Middle frontal gyrus (tissue), 1 donor: ENCODE measurements at regions not wholly inside any gene's neighbourhood (a gene's known extent, or its start where the extent isn't known, plus 50 kb on each side); places are given as distances from the start of the nearest gene placed in this dataset.

ENCODE experiments used
- DNase-seq: peaks from one replicate; pipeline ENCODE4 v3.0.0-alpha.2; 2015; ENCODE audit warnings: low spot score; ENCODE audit errors: extremely low spot score

DNA sequence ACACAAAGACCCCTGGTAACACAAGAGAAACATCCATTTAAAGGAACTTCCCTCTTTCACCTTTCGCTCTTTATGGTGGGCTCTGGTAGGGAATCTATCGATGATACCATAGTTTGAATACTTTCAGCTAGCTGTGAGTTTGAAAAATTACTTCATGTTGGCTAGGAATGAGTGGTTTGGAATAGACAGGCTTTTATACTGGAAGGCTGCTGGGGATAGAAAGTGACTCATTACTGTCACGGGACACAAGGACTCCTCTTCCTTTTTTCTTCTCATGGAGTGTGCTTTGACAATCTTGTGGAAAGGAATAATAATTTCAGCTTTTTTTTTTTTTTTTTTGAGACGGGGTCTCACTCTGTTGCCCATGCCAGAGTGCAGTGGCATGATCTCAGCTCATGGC is 76.9 kb downstream of the CYB561 start:
- DNase-seq: no peak

GRCh38 chr17:63370696-63371095 is 75.4 kb downstream of the CYB561 start:
- no peak for DNase-seq

DNA sequence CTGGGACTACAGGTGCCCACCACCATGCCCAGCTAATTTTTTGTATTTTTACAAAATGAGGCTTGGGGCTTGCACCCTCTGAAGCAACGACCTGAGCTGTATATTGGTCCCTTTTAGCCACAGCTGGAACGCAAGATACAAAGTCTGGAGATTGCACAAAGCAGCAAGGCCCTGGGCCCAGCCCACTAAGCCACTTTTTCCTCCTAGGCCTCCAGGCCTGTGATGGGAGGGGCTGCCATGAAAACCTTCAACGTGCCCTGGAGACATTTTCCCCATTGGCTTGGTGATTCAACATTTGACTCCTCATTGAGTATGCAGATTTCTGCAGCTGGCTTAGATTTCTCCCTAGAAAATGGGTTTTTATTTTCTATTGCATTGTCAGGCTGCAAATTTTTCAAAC is 69.2 kb downstream of the CYB561 start:
- no peak for DNase-seq

GRCh38 chr17:63378411-63379375 is 67.4 kb downstream of the CYB561 start:
- DNase-seq: no peak

- no peak for DNase-seq
Measured at GRCh38 chr17:63379636-63380035, 66.5 kb downstream of the CYB561 start.

- DNase-seq: no peak
Measured at GRCh38 chr17:63381101-63381729, 64.9 kb downstream of the CYB561 start.

DNA sequence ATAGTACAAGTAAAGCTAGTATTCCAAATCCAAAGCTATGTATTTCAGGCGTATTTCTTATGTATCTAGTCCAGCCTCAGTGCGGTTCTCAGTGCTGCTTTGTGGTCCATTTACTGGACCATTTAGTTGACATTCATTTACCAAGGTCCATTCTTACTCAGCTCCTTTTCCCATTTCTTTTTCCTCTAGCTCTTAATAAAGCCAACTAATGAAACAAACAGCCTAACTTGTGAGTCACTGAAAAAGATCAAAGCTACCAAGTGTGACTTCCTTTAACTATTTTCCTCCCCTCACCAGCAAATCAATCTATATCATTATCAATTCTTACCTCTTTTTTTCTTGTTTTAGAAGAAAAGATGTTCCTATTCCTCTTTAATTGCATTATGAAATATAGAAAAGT is 64.0 kb downstream of the CYB561 start:
- DNase-seq: no peak
